Gastrocnemius medialis (tissue), 4 donors: ENCODE measurements at regions not wholly inside any gene's neighbourhood (a gene's known extent, or its start where the extent isn't known, plus 50 kb on each side); places are given as distances from the start of the nearest gene placed in this dataset.

Experiments used
- CTCF ChIP-seq, 5 experiments: fragments of 450-650 bp in 3 of 5; fragments of 200-600 bp in 2 of 5; sonication (generic) in 2 of 5; IDR thresholded peaks in 4 of 5; conservative IDR thresholded peaks in 1 of 5; 1 replicate in 4 of 5; 2 replicates in 1 of 5; pipeline ENCODE4 v1.5.1; 2016 to 2019; ENCODE audit warnings: antibody characterized with exemption in 5 of 5, mild to moderate bottlenecking in 3 of 5, moderate library complexity in 3 of 5
- POLR2A ChIP-seq, 2 donors: fragments of 450-650 bp; IDR thresholded peaks; one replicate each; pipeline ENCODE4 v1.6.1; 2017; ENCODE audit warnings: antibody characterized with exemption in 2 of 2, mild to moderate bottlenecking in 2 of 2, moderate library complexity in 2 of 2

DNA sequence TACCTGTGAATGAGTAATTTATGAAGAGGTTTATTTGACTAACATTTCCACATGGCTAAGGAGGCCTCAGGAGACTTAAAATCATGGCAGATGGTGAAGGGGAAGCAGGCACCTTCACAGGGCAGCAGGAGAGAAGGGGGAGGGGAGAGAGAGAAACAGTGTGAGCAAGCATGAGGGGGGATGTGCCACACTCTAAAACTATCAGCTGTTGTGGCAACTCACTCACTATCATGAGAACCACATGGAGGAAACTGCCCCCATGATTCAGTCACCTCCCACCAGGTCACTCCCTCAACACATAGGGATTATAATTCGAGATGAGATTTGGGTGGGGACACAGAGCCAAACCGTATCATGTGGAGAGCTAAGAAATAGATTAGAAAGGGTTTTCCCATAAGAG lies 309.0 kb downstream of the RDH14 start:
- TF ChIP-seq CTCF (IDR thresholded peaks at IDR 0.05 in 4 of 5, conservative IDR thresholded peaks at IDR 0.05 in 1 of 5) (no peak), POLR2A (IDR thresholded peaks at IDR 0.05) (no peak)
